ENCODE measurements at regions not wholly inside any gene's neighbourhood (a gene's known extent, or its start where the extent isn't known, plus 50 kb on each side); places are given as distances from the start of the nearest gene placed in this dataset.

GRCh38 chr20:57787151-57787989, 77.6 kb upstream of the PMEPA1 start:
- no peak for TF ChIP-seq POLR2A (IDR thresholded peaks at IDR 0.05; ENCODE audit: low read depth, low read length)
- no peak for TF ChIP-seq CTCF (conservative IDR thresholded peaks at IDR 0.05; ENCODE audit: low read depth, low read length)
- no peak for TF ChIP-seq MAFK (IDR thresholded peaks at IDR 0.05; ENCODE audit: low read depth, low read length)
- TF ChIP-seq MXI1 (IDR thresholded peaks at IDR 0.05; ENCODE audit: borderline replicate concordance, low read depth, low read length) = no peak
- TF ChIP-seq ELK1 (IDR thresholded peaks at IDR 0.05; ENCODE audit: borderline replicate concordance, low read depth, low read length) = no peak
- TF ChIP-seq FOS (IDR thresholded peaks at IDR 0.05; ENCODE audit: low read depth, low read length) = no peak
- no peak for TF ChIP-seq RFX5 (IDR thresholded peaks at IDR 0.05; ENCODE audit: low read depth, low read length)
- no peak for TF ChIP-seq MAZ (IDR thresholded peaks at IDR 0.05; ENCODE audit: borderline replicate concordance, low read depth, low read length)
- TF ChIP-seq USF2 (IDR thresholded peaks at IDR 0.05; ENCODE audit: low read depth, low read length) = no peak
- TF ChIP-seq RCOR1 (IDR thresholded peaks at IDR 0.05; ENCODE audit: insufficient replicate concordance, low read length) = no peak

Data from IMR-90 (cell line).